Esophagus muscularis mucosa (tissue), 4 donors: ENCODE measurements at regions not wholly inside any gene's neighbourhood (a gene's known extent, or its start where the extent isn't known, plus 50 kb on each side); places are given as distances from the start of the nearest gene placed in this dataset.

ENCODE experiments used
- DNase-seq: peaks from one replicate; pipeline ENCODE4 v3.0.0-alpha.2; 2017; ENCODE audit errors: extremely low spot score
- H3K27ac ChIP-seq, 4 donors: fragments of 200-600 bp; sonication (generic); replicated peaks in 1 of 4; 1 replicate in 3 of 4; 2 replicates in 1 of 4; pipeline ENCODE4 v1.5.1; 2016 to 2019; ENCODE audit warnings: mild to moderate bottlenecking in 1 of 4
- H3K27me3 ChIP-seq, 4 donors: fragments of 200-600 bp; sonication (generic); one replicate each; pipeline versions ENCODE4 v1.5.1 to v1.6.0; 2016 to 2019
- H3K36me3 ChIP-seq, 4 donors: fragments of 200-600 bp; sonication (generic); one replicate each; pipeline ENCODE4 v1.5.1; 2016 to 2019
- H3K4me1 ChIP-seq, 4 donors: fragments of 200-600 bp; sonication (generic); one replicate each; pipeline ENCODE4 v1.5.1; 2016 to 2019
- H3K4me3 ChIP-seq, 4 donors: fragments of 200-600 bp; sonication (generic); 1 replicate in 2 of 4; 2 replicates in 2 of 4; pipeline ENCODE4 v1.5.1; 2016 to 2019; ENCODE audit warnings: mild to moderate bottlenecking in 4 of 4, moderate library complexity in 1 of 4
- H3K9me3 ChIP-seq, 4 donors: fragments of 200-600 bp; sonication (generic); 1 replicate in 3 of 4; 2 replicates in 1 of 4; pipeline ENCODE4 v1.5.1; 2016 to 2019
- EP300 ChIP-seq: sonication (generic); formaldehyde crosslinking; IDR thresholded peaks from one replicate; pipeline ENCODE4 v1.6.1; 2017; ENCODE audit warnings: antibody characterized with exemption
- POLR2A ChIP-seq: fragments of 450-650 bp; IDR thresholded peaks from one replicate; pipeline ENCODE4 v1.6.1; 2017; ENCODE audit warnings: antibody characterized with exemption, moderate library complexity, mild to moderate bottlenecking, low read depth
- POLR2AphosphoS5 ChIP-seq, 2 donors: sonication (generic); formaldehyde crosslinking; IDR thresholded peaks; one replicate each; pipeline ENCODE4 v1.6.1; 2017; ENCODE audit warnings: antibody characterized with exemption in 2 of 2
- WGBS: methylation state at CpG from one replicate; pipeline ENCODE4 v1.1.5; 2018; 5-methylcytosine and 5-hydroxymethylcytosine counted together
- intact Hi-C: fragments of 100-400 bp; cut with DNase I; formaldehyde crosslinking; loops from one replicate; pipeline ENCODE4 v1.15.1; 2023
- TF ChIP-seq, protein P1 (sequence below), 3 experiments: fragments of 200-600 bp in 2 of 3; fragments of 450-650 bp in 1 of 3; sonication (generic) in 2 of 3; IDR thresholded peaks; one replicate each; pipeline ENCODE4 v1.5.1; 2017 to 2019; ENCODE audit warnings: antibody characterized with exemption in 3 of 3, mild to moderate bottlenecking in 2 of 3, moderate library complexity in 1 of 3

DNA sequence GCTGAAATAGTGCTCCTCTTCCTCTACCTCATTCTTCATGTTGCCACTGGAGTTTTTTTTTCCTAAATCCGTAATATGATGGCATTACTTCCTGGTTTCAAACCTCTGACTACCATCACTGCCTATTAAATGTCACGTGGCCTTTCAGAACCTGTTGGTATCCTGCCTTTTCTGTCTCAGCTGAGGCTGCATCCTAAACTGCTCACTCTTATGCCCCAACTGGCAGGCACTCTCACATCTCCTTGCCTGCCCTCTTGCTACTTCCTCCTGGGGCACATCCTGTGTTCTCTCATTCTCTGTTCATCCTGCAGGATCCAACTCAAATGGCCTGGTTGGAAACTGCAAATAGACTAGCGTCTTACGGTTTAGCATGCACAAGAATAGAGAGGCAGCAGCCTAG is 468.1 kb upstream of the FANCL start:
- Histone ChIP-seq H3K4me1 (no peaks in the 10 kb centered on the region), H3K36me3 (no peaks in the 10 kb centered on the region), H3K27me3 (no peaks in the 10 kb centered on the region), H3K27ac (no peak overlapping the region), H3K9me3 (no peaks in the 10 kb centered on the region), H3K4me3 (no peak overlapping the region)
- no peak for DNase-seq
- intact Hi-C loops, result no loop called here
- TF ChIP-seq POLR2A (no peak), POLR2AphosphoS5 (IDR thresholded peaks at IDR 0.05) (no peak), EP300 (no peak)
- TF ChIP-seq, protein P1, sequence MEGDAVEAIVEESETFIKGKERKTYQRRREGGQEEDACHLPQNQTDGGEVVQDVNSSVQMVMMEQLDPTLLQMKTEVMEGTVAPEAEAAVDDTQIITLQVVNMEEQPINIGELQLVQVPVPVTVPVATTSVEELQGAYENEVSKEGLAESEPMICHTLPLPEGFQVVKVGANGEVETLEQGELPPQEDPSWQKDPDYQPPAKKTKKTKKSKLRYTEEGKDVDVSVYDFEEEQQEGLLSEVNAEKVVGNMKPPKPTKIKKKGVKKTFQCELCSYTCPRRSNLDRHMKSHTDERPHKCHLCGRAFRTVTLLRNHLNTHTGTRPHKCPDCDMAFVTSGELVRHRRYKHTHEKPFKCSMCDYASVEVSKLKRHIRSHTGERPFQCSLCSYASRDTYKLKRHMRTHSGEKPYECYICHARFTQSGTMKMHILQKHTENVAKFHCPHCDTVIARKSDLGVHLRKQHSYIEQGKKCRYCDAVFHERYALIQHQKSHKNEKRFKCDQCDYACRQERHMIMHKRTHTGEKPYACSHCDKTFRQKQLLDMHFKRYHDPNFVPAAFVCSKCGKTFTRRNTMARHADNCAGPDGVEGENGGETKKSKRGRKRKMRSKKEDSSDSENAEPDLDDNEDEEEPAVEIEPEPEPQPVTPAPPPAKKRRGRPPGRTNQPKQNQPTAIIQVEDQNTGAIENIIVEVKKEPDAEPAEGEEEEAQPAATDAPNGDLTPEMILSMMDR (IDR thresholded peaks at IDR 0.05), result no peak
- 83% methylated on average over 4 of the region's 4 CpGs for WGBS

DNA sequence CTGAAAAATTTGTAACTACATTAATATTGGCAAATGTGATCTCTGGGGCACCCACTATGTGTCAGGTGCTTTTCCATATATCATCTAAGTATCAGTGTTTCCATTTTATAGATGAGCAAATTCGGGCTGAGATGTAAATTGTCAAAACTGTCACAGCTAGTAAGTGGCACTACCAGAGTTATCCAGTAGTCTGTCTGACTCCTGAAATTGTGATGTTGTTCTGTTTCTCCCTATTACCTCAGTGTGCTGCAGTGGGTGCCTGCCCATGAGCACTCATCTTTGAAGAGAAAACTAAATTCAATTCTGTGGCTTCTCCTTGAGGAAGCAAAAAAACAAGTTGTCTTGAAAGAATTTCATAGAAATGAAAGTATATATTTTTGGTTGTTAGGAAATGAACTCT is 467.4 kb upstream of the FANCL start:
- no peaks in the 10 kb centered on the region for H3K36me3 ChIP-seq
- no peaks in the 10 kb centered on the region for H3K9me3 ChIP-seq
- intact Hi-C loops, result no loop called here
- no peak overlapping the region for H3K4me3 ChIP-seq
- WGBS, result 52% methylated on average over 1 of the region's 1 CpG
- TF ChIP-seq EP300, result no peak
- no peak for TF ChIP-seq POLR2AphosphoS5 (IDR thresholded peaks at IDR 0.05)
- TF ChIP-seq POLR2A, result no peak
- TF ChIP-seq, protein P1 (IDR thresholded peaks at IDR 0.05), result no peak
- no peak for DNase-seq
- no peak overlapping the region for H3K27ac ChIP-seq
- no peaks in the 10 kb centered on the region for H3K27me3 ChIP-seq
- H3K4me1 ChIP-seq, result no peaks in the 10 kb centered on the region

DNA sequence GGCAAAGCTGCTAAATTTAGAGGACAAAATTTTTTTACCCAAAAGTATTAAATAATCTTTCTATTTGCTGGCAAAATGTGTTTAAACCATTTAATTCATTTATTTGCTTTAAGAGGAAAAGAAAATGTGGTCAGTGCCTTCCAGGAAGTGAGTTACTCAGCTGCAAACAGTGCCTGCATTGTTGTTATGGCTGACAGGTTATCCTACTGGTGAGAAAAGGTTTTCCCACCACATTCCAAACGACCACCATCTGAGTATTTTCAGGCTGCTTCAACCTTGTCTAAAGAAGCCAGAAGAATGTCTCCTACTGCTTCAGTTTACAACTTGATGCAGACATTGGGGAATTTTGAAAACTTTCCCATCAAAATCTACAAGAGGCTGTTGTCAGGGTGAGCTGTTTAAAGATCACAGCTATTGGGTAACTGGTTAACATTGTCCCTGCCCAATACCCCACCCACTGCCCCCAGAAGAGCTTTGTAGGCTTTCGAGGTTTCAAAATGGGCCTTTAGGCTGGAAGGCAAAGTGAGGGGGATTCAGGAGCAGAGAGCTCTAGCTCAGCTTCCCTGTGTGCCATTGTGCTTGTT is 461.3 kb upstream of the FANCL start:
- no peaks in the 10 kb centered on the region for H3K36me3 ChIP-seq
- no peak overlapping the region for H3K27ac ChIP-seq
- no peaks in the 10 kb centered on the region for H3K4me1 ChIP-seq
- intact Hi-C loops, result no loop called here
- H3K4me3 ChIP-seq, result no peak overlapping the region
- TF ChIP-seq POLR2AphosphoS5 (IDR thresholded peaks at IDR 0.05), result no peak
- TF ChIP-seq EP300, result no peak
- TF ChIP-seq, protein P1 (IDR thresholded peaks at IDR 0.05), result no peak
- no peak for TF ChIP-seq POLR2A
- no peaks in the 10 kb centered on the region for H3K27me3 ChIP-seq
- WGBS, result 51% methylated on average over 2 of the region's 2 CpGs
- H3K9me3 ChIP-seq, result no peaks in the 10 kb centered on the region
- DNase-seq, result no peak

DNA sequence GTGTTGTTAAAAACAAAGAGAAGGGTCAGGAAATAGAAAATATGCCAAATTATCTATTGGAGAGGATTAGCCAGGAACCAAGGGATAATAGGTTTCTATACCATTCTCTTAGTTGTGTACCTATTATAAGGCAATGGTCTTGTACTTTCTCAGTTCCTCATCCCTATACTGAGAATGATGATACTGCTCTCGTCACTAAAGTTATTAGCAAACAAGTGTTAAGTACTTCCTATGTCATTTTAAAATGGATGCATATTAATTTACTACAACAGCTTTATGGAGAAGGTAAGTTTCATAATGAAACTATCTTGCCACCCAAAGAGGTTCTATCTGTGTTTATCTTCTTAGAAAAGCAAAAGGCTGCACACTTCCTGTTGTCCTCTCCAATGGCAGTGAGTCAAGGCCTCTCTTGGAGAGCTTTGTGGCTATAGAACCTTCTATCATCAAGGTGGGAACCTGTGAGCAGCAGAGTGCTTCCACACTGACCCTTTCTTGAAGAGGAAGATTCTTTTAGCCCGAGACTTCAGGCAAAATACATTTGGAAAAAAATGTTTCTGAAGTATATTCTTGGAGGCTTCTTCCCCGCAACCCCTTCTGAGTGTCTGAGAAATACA is 460.7 kb upstream of the FANCL start:
- H3K4me1 ChIP-seq, result no peaks in the 10 kb centered on the region
- H3K27me3 ChIP-seq, result no peaks in the 10 kb centered on the region
- no peak overlapping the region for H3K4me3 ChIP-seq
- DNase-seq, result no peak
- no peaks in the 10 kb centered on the region for H3K9me3 ChIP-seq
- TF ChIP-seq POLR2A (no peak), EP300 (no peak), POLR2AphosphoS5 (IDR thresholded peaks at IDR 0.05) (no peak)
- TF ChIP-seq, protein P1 (IDR thresholded peaks at IDR 0.05), result no peak
- no peaks in the 10 kb centered on the region for H3K36me3 ChIP-seq
- intact Hi-C loops, result no loop called here
- WGBS, result 82% methylated on average over 3 of the region's 3 CpGs
- H3K27ac ChIP-seq, result no peak overlapping the region

DNA sequence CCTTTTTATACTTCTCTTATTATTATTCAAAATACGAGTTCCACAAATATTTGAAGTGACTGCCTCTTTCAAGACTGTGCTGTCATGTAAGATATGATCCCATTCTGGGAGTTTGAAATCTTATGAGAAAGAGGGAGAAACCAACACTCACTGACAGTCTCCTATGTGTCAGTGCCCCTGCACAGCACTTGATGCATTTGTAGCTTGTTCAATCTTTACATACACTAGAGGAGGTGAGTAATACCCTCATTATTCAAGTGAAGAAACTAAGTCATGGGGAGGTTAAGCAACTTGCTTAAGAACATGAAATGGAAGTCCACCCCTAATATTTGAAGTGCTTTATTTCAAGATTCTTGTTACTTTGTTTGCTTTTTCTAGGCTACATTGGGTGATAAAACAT is 459.5 kb upstream of the FANCL start:
- 59% methylated on average over 1 of the region's 1 CpG for WGBS
- Histone ChIP-seq H3K4me3 (no peak overlapping the region), H3K27ac (no peak overlapping the region), H3K9me3 (no peaks in the 10 kb centered on the region), H3K27me3 (no peaks in the 10 kb centered on the region), H3K4me1 (no peaks in the 10 kb centered on the region), H3K36me3 (no peaks in the 10 kb centered on the region)
- no peak for DNase-seq
- intact Hi-C loops, result no loop called here
- TF ChIP-seq, protein P1 (IDR thresholded peaks at IDR 0.05), result no peak
- no peak for TF ChIP-seq EP300
- TF ChIP-seq POLR2A, result no peak
- TF ChIP-seq POLR2AphosphoS5 (IDR thresholded peaks at IDR 0.05), result no peak
